GM23248 (cell line): ENCODE measurements at regions not wholly inside any gene's neighbourhood (a gene's known extent, or its start where the extent isn't known, plus 50 kb on each side); places are given as distances from the start of the nearest gene placed in this dataset.

Experiments used
- DNase-seq: peaks from one replicate; pipeline ENCODE4 v3.0.0-alpha.2; 2015
- H2AFZ ChIP-seq: fragments of 200-600 bp; sonication (generic); 2 replicates; pipeline ENCODE4 v1.6.1; 2016; ENCODE audit warnings: antibody characterized with exemption
- H3F3A ChIP-seq: fragments of 200-600 bp; sonication (generic); 2 replicates; pipeline ENCODE4 v1.6.1; 2016; ENCODE audit warnings: mild to moderate bottlenecking, antibody characterized with exemption, mixed run types; ENCODE audit not compliant: insufficient read depth
- H3K27ac ChIP-seq: fragments of 200-600 bp; sonication (generic); 2 replicates; pipeline ENCODE4 v1.5.1; 2016; ENCODE audit warnings: mild to moderate bottlenecking
- H3K27me3 ChIP-seq: fragments of 200-600 bp; sonication (generic); replicated peaks from 2 replicates; pipeline ENCODE4 v1.6.1; 2016; ENCODE audit warnings: mild to moderate bottlenecking; ENCODE audit not compliant: insufficient read depth
- H3K36me3 ChIP-seq: fragments of 200-600 bp; sonication (generic); 2 replicates; pipeline ENCODE4 v1.6.1; 2016; ENCODE audit warnings: low read depth, mild to moderate bottlenecking
- H3K4me1 ChIP-seq: fragments of 200-600 bp; sonication (generic); 2 replicates; pipeline ENCODE4 v1.6.1; 2016; ENCODE audit warnings: mild to moderate bottlenecking; ENCODE audit not compliant: insufficient read depth
- H3K4me2 ChIP-seq: fragments of 200-600 bp; sonication (generic); one replicate; pipeline ENCODE4 v1.6.1; 2016; ENCODE audit warnings: mild to moderate bottlenecking; ENCODE audit not compliant: unreplicated experiment
- H3K4me3 ChIP-seq: fragments of 200-600 bp; sonication (generic); 2 replicates; pipeline ENCODE4 v1.5.1; 2016; ENCODE audit warnings: mild to moderate bottlenecking
- H3K79me2 ChIP-seq: fragments of 200-600 bp; sonication (generic); 2 replicates; pipeline ENCODE4 v1.6.1; 2016; ENCODE audit warnings: mild to moderate bottlenecking; ENCODE audit not compliant: insufficient read depth
- H3K9ac ChIP-seq: fragments of 200-600 bp; sonication (generic); 2 replicates; pipeline ENCODE4 v1.6.1; 2016; ENCODE audit warnings: mild to moderate bottlenecking
- H3K9me2 ChIP-seq: fragments of 200-600 bp; sonication (generic); 2 replicates; pipeline ENCODE4 v1.6.1; 2016; ENCODE audit warnings: mixed run types, mild to moderate bottlenecking, moderate library complexity; ENCODE audit not compliant: insufficient read depth
- H3K9me3 ChIP-seq: fragments of 200-600 bp; sonication (generic); one replicate; pipeline ENCODE4 v1.6.1; 2017; ENCODE audit warnings: low read depth
- H4K20me1 ChIP-seq: fragments of 200-600 bp; sonication (generic); 2 replicates; pipeline ENCODE4 v1.6.0; 2016; ENCODE audit not compliant: insufficient read depth
- EZH2 ChIP-seq: fragments of 200-600 bp; sonication (generic); IDR thresholded peaks from 2 replicates; pipeline ENCODE4 v1.6.1; 2018; ENCODE audit warnings: antibody characterized with exemption, mild to moderate bottlenecking; ENCODE audit not compliant: insufficient read depth, poor library complexity, severe bottlenecking
- EZH2phosphoT487 ChIP-seq: fragments of 200-600 bp; sonication (generic); IDR thresholded peaks from 2 replicates; pipeline ENCODE4 v1.6.1; 2018; ENCODE audit warnings: antibody characterized with exemption, moderate library complexity, mild to moderate bottlenecking, low read depth; ENCODE audit not compliant: insufficient read depth
- WGBS, 2 experiments: methylation state at CpG; one replicate each; pipeline ENCODE4 v1.1.6; 2015 to 2017; ENCODE audit warnings: low lambda C conversion rate in 2 of 2, low coverage in 1 of 2; ENCODE audit errors: missing lambda C conversion rate in 2 of 2; 5-methylcytosine and 5-hydroxymethylcytosine counted together
- in situ Hi-C: fragments of 300-500 bp; cut with MboI; formaldehyde crosslinking; loops from 2 replicates; pipeline ENCODE4 v1.15.0; 2020

DNA sequence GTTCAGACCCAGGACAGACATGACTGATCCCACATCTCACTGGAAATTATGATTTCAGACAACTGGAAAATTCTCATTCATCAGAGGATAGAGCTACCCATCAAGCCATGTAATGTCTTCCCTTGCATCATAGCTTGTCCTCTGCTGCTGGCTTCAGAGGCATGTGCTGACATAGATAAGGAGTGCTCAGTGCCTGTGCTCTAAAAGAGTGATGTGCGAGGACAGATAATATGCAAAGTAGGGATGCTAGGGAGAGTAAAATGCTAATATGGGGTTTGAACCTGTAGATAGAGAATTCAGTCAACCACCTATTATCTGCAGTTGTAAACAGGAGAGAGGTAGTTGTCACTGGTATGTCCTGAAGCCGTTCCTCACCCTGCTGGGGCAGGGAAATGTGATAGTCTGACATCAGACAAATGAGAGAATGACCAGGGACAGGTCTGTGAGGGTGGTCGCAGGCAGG is 349.7 kb upstream of the CCL2 start:
- in situ Hi-C loops = no loop called here
- Histone ChIP-seq H2AFZ (no peak overlapping the region), H3K4me1 (no peaks in the 10 kb centered on the region), H3K27me3 (0 out of 2 replicates have a peak, but pooled peaks cover 4% of the 10 kb centered on the region), H3F3A (no peaks in the 10 kb centered on the region), H4K20me1 (no peaks in the 10 kb centered on the region), H3K4me2 (no peak overlapping the region), H3K9me2 (no peaks in the 10 kb centered on the region), H3K9me3 (no peaks in the 10 kb centered on the region), H3K4me3 (no peak overlapping the region), H3K27ac (no peak overlapping the region), H3K79me2 (no peaks in the 10 kb centered on the region), H3K36me3 (no peaks in the 10 kb centered on the region), H3K9ac (no peak overlapping the region)
- TF ChIP-seq EZH2phosphoT487 (no peak), EZH2 (no peak)
- DNase-seq = no peak
- 22 to 28% methylated on average over 3 of the region's 3 CpGs for WGBS, 2 experiments

DNA sequence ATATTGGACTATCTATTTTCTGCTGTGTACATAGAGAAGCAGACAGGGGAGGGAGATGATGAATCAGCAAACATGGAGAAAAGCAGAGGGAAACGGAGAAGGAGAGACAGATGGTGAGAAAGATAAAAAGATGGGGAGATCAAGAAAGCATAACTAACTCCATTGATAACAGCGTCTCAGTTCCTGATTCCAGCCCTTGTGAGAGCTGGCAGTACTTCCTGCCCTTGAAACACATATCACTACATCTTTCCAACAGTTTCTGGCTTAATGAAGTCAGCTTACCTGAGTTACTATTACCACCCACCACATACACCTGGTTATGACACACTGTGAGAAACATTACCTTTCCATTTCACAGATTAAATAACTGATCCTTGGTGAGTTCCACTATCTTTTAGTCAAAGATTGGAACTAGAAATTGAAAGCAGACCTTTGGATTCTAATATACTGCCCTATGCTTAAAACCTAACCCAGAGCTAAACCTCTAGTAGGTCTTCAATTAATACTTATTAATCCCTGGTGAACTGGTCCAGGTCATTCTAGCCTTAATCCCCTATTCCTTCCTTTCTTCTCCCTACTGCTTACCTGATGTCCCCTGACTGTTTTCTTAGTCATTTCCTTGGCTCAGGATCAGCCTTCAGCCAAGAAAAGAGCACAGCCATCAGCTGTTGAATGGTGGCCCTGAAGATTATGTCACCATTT is 346.6 kb upstream of the CCL2 start:
- H3K36me3 ChIP-seq = no peaks in the 10 kb centered on the region
- H2AFZ ChIP-seq = no peak overlapping the region
- no peaks in the 10 kb centered on the region for H3K9me2 ChIP-seq
- H3K9ac ChIP-seq = no peak overlapping the region
- H3K4me1 ChIP-seq = no peaks in the 10 kb centered on the region
- H3F3A ChIP-seq = no peaks in the 10 kb centered on the region
- no peaks in the 10 kb centered on the region for H3K9me3 ChIP-seq
- no peak overlapping the region for H3K27ac ChIP-seq
- H4K20me1 ChIP-seq = no peaks in the 10 kb centered on the region
- TF ChIP-seq EZH2 (no peak), EZH2phosphoT487 (no peak)
- H3K4me2 ChIP-seq = no peak overlapping the region
- no peak for DNase-seq
- no peaks in the 10 kb centered on the region for H3K79me2 ChIP-seq
- H3K4me3 ChIP-seq = no peak overlapping the region
- in situ Hi-C loops = no loop called here
- no peaks in the 10 kb centered on the region for H3K27me3 ChIP-seq
- 17 to 30% methylated on average over 2 of the region's 2 CpGs for WGBS, 2 experiments

DNA sequence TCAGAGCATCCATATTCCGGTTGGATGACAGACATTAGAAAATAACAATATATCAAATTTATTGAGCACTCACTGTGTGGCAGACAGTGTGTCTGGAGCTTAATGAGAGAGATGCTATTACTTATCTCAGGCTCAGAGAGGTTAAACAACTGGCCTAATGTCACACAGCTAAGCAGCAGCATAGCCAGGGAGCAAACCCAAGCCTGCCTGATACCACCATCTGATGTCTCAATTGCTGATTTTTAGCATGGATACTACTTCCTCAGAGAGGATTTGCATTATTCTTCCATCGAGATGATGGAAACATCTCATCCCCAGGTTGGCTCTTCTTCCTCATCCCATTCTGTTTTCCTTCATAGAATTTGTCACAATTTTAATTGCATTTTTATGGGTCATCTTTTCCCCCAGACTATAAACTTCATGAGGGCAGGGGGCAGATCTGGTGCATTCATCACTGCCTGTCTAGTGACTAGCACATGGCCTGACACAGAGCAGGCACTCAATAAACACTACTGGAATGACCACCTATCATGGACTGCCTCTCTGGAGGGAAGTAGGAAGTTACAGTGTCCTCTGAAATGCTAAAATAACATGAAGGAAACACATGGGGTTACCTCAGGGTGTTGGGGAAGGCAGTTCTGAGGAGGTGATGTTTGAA is 344.8 kb upstream of the CCL2 start:
- H3K9me3 ChIP-seq = no peaks in the 10 kb centered on the region
- H3K79me2 ChIP-seq = no peaks in the 10 kb centered on the region
- DNase-seq = no peak
- no peaks in the 10 kb centered on the region for H3K36me3 ChIP-seq
- no peaks in the 10 kb centered on the region for H3K9me2 ChIP-seq
- WGBS, 2 experiments = 36 to 44% methylated on average over 2 of the region's 2 CpGs
- no peaks in the 10 kb centered on the region for H3K4me1 ChIP-seq
- no peak overlapping the region for H3K9ac ChIP-seq
- no peak overlapping the region for H2AFZ ChIP-seq
- H4K20me1 ChIP-seq = no peaks in the 10 kb centered on the region
- TF ChIP-seq EZH2 = no peak
- TF ChIP-seq EZH2phosphoT487 = no peak
- H3K4me3 ChIP-seq = no peak overlapping the region
- in situ Hi-C loops = no loop called here
- no peaks in the 10 kb centered on the region for H3K27me3 ChIP-seq
- no peak overlapping the region for H3K27ac ChIP-seq
- no peaks in the 10 kb centered on the region for H3F3A ChIP-seq
- H3K4me2 ChIP-seq = no peak overlapping the region

GRCh38 chr17:33914125-33914524 is 341.0 kb upstream of the CCL2 start:
- Histone ChIP-seq H3K4me2 (no peak overlapping the region), H3K9ac (no peak overlapping the region), H4K20me1 (no peaks in the 10 kb centered on the region), H3K4me3 (no peak overlapping the region), H2AFZ (no peak overlapping the region), H3K36me3 (no peaks in the 10 kb centered on the region), H3K9me2 (no peaks in the 10 kb centered on the region), H3K27me3 (no peaks in the 10 kb centered on the region), H3K9me3 (no peaks in the 10 kb centered on the region), H3F3A (no peaks in the 10 kb centered on the region), H3K27ac (no peak overlapping the region), H3K79me2 (no peaks in the 10 kb centered on the region), H3K4me1 (no peaks in the 10 kb centered on the region)
- no peak for TF ChIP-seq EZH2
- no peak for TF ChIP-seq EZH2phosphoT487
- in situ Hi-C loops = no loop called here
- 14 to 17% methylated on average over 4 of the region's 4 CpGs for WGBS, 2 experiments
- DNase-seq = no peak

GRCh38 chr17:33922971-33923370 is 332.1 kb upstream of the CCL2 start:
- H3K9ac ChIP-seq = no peak overlapping the region
- H3K36me3 ChIP-seq = no peaks in the 10 kb centered on the region
- no peak for DNase-seq
- H3K4me2 ChIP-seq = no peak overlapping the region
- no peaks in the 10 kb centered on the region for H3K27me3 ChIP-seq
- H2AFZ ChIP-seq = no peak overlapping the region
- H3F3A ChIP-seq = no peaks in the 10 kb centered on the region
- in situ Hi-C loops = no loop called here
- H3K9me3 ChIP-seq = no peaks in the 10 kb centered on the region
- TF ChIP-seq EZH2phosphoT487 = no peak
- TF ChIP-seq EZH2 = no peak
- H3K4me1 ChIP-seq = no peaks in the 10 kb centered on the region
- H3K9me2 ChIP-seq = no peaks in the 10 kb centered on the region
- H3K4me3 ChIP-seq = no peak overlapping the region
- WGBS, 2 experiments = 21 to 23% methylated on average over 4 of the region's 4 CpGs
- H3K79me2 ChIP-seq = no peaks in the 10 kb centered on the region
- no peak overlapping the region for H3K27ac ChIP-seq
- no peaks in the 10 kb centered on the region for H4K20me1 ChIP-seq
